ENCODE measurements at regions not wholly inside any gene's neighbourhood (a gene's known extent, or its start where the extent isn't known, plus 50 kb on each side); places are given as distances from the start of the nearest gene placed in this dataset.

GRCh38 chr15:69963385-69963784 is 134.3 kb downstream of the TLE3 start:
- no peak for DNase-seq

GRCh38 chr15:69971771-69972170 is 125.9 kb downstream of the TLE3 start:
- no peak for DNase-seq

GRCh38 chr15:69972436-69972835 is 125.3 kb downstream of the TLE3 start:
- no peak for DNase-seq

GRCh38 chr15:69973102-69973714 is 124.5 kb downstream of the TLE3 start:
- DNase-seq, result no peak

GRCh38 chr15:69973880-69974279 is 123.8 kb downstream of the TLE3 start:
- no peak for DNase-seq

- no peak for DNase-seq
Measured at GRCh38 chr15:69974321-69974720, 123.4 kb downstream of the TLE3 start.

- DNase-seq, result no peak
Measured at GRCh38 chr15:69976366-69976994, 121.2 kb downstream of the TLE3 start.

GRCh38 chr15:69978603-69979002 is 119.1 kb downstream of the TLE3 start:
- DNase-seq, result no peak

GRCh38 chr15:69979262-69979661 is 118.5 kb downstream of the TLE3 start:
- DNase-seq, result no peak

- no peak for DNase-seq
Measured at GRCh38 chr15:69979783-69980182, 117.9 kb downstream of the TLE3 start.

- DNase-seq, result no peak
Measured at GRCh38 chr15:69980341-69981059, 117.2 kb downstream of the TLE3 start.

GRCh38 chr15:69982037-69982436 is 115.7 kb downstream of the TLE3 start:
- DNase-seq, result no peak

- DNase-seq, result no peak
Measured at GRCh38 chr15:69983696-69984265, 113.9 kb downstream of the TLE3 start.

- DNase-seq, result no peak
Measured at GRCh38 chr15:69987492-69988489, 109.9 kb downstream of the TLE3 start.

GRCh38 chr15:69988541-69989225 is 109.0 kb downstream of the TLE3 start:
- DNase-seq, result no peak

- DNase-seq, result no peak
Measured at GRCh38 chr15:69990566-69991421, 106.9 kb downstream of the TLE3 start.

- no peak for DNase-seq
Measured at GRCh38 chr15:69991551-69991980, 106.2 kb downstream of the TLE3 start.

GRCh38 chr15:69992348-69992747 is 105.4 kb downstream of the TLE3 start:
- DNase-seq, result no peak

- no peak for DNase-seq
Measured at GRCh38 chr15:69994429-69995205, 103.1 kb downstream of the TLE3 start.

Measured in NCI-H1436 treated with DMSO at 0.1 percent for 48 hours (cell line).